Adrenal gland (tissue), 5 donors: ENCODE measurements at regions not wholly inside any gene's neighbourhood (a gene's known extent, or its start where the extent isn't known, plus 50 kb on each side); places are given as distances from the start of the nearest gene placed in this dataset.

ENCODE experiments used
- POLR2A ChIP-seq, 2 donors: fragments of 450-650 bp; IDR thresholded peaks; one replicate each; pipeline ENCODE4 v1.6.1; 2017; ENCODE audit warnings: antibody characterized with exemption in 2 of 2, mild to moderate bottlenecking in 2 of 2, moderate library complexity in 1 of 2
- TF ChIP-seq, protein P1 (sequence below), 6 experiments: fragments of 450-650 bp in 4 of 6; fragments of 200-600 bp in 2 of 6; sonication (generic) in 1 of 6; IDR thresholded peaks; 1 replicate in 5 of 6; 2 replicates in 1 of 6; pipeline versions ENCODE4 v1.5.1 to v1.8.0; 2016 to 2021; ENCODE audit warnings: antibody characterized with exemption in 6 of 6, mild to moderate bottlenecking in 2 of 6, moderate library complexity in 1 of 6
- donor health status: DM: no; HTN: no; CAD: no.

DNA sequence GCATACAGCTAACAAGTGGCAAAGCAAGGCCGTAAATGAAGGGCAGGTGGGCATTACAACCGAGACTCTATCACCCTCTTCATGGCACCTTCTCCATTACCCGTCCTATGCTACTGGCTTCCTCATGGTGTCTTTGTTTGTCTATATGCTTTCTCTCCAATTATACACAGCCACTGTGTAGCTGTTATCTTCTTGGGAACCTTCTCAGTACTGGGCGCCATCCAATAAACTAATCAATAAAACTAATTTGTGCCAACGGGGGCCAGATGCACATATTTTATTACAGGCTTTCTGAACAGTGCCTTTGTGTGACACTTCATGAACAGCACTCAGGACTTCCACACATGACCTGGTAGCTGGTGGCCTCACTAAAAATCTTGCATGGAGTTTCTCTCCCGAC lies 149.8 kb upstream of the PCSK2 start:
- no peak for TF ChIP-seq POLR2A (IDR thresholded peaks at IDR 0.05)
- TF ChIP-seq, protein P1, sequence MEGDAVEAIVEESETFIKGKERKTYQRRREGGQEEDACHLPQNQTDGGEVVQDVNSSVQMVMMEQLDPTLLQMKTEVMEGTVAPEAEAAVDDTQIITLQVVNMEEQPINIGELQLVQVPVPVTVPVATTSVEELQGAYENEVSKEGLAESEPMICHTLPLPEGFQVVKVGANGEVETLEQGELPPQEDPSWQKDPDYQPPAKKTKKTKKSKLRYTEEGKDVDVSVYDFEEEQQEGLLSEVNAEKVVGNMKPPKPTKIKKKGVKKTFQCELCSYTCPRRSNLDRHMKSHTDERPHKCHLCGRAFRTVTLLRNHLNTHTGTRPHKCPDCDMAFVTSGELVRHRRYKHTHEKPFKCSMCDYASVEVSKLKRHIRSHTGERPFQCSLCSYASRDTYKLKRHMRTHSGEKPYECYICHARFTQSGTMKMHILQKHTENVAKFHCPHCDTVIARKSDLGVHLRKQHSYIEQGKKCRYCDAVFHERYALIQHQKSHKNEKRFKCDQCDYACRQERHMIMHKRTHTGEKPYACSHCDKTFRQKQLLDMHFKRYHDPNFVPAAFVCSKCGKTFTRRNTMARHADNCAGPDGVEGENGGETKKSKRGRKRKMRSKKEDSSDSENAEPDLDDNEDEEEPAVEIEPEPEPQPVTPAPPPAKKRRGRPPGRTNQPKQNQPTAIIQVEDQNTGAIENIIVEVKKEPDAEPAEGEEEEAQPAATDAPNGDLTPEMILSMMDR (IDR thresholded peaks at IDR 0.05): no peak
